Activated B cell treated with CpG ODN at 0.5 μM for 24 hours (primary cell): ENCODE measurements at regions not wholly inside any gene's neighbourhood (a gene's known extent, or its start where the extent isn't known, plus 50 kb on each side); places are given as distances from the start of the nearest gene placed in this dataset.

Source experiments
- ATAC-seq: fragments of 200-7000 bp; cut with Tn5 transposase; one replicate; pipeline ENCODE4 v1.10.0; 2021; ENCODE audit warnings: low read depth, mild to moderate bottlenecking, moderate library complexity
- CTCF ChIA-PET: fragments of 350-600 bp; sonication (Branson Sonifier 250); formaldehyde crosslinking; loops from one replicate; lab custom pipeline; 2021; ENCODE audit warnings: antibody characterized with exemption; lab: Charles Lee
- POLR2A ChIA-PET: fragments of 350-600 bp; sonication (Branson Sonifier 250); formaldehyde crosslinking; loops from one replicate; lab custom pipeline; 2021; ENCODE audit warnings: antibody characterized with exemption; lab: Charles Lee
- DNase-seq: peaks from one replicate; pipeline ENCODE4 v3.0.0; 2022
- H3K27ac Mint-ChIP-seq: one replicate; pipeline ENCODE4 v1.8.0; 2020; ENCODE audit warnings: mixed read lengths
- H3K27me3 Mint-ChIP-seq: one replicate; pipeline ENCODE4 v1.8.0; 2021; ENCODE audit warnings: mixed read lengths
- H3K36me3 Mint-ChIP-seq: one replicate; pipeline ENCODE4 v1.8.0; 2021; ENCODE audit warnings: low read depth, mixed read lengths
- H3K4me1 Mint-ChIP-seq: one replicate; pipeline ENCODE4 v1.8.0; 2021; ENCODE audit warnings: mixed read lengths
- H3K4me3 Mint-ChIP-seq: one replicate; pipeline ENCODE4 v1.8.0; 2020; ENCODE audit warnings: mild to moderate bottlenecking, mixed read lengths
- H3K9me3 Mint-ChIP-seq: one replicate; pipeline ENCODE4 v1.8.0; 2020; ENCODE audit warnings: mixed read lengths
- intact Hi-C: fragments of 100-400 bp; cut with micrococcal nuclease; formaldehyde crosslinking; loops from one replicate; pipeline ENCODE4 v1.15.1; 2024
- TF ChIP-seq, protein P1 (sequence below): fragments of 200-600 bp; IDR thresholded peaks from one replicate; pipeline ENCODE4 v1.8.0; 2022; ENCODE audit warnings: antibody characterized with exemption, mild to moderate bottlenecking

GRCh38 chr11:12321217-12321937 lies 56.0 kb upstream of the PARVA start:
- CTCF ChIA-PET, result interaction anchor here (0.7 kb wide), 1 partner anchor 10 kb away, joined by 3 read pairs; no protein-coding TSS in a partner anchor

DNA sequence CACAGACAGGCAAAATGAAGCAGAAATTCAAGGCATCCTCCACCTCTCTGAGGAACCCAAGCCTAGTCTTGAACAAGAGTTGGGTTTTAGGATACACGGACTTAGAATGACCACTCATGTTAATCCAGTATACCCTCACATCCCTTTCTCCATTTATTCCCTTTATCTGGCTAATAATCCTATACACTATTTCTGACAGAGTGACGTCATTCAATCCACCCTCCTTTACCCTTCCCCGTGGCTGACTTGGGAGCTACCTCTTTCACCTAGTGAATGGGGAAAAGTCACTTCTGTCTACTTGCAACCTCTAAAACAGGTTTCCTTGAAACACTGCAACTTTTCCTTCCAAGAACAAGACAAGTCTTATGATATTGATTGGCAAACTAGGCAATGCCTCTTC lies 52.8 kb upstream of the PARVA start:
- ATAC-seq (no peak), DNase-seq (no peak)
- Mint-ChIP-seq H3K27me3 (peaks cover 5% of the 10 kb centered on the region), H3K27ac (no peak overlapping the region), H3K4me1 (no peaks in the 10 kb centered on the region), H3K4me3 (no peak overlapping the region), H3K9me3 (no peaks in the 10 kb centered on the region), H3K36me3 (no peaks in the 10 kb centered on the region)
- ChIA-PET POLR2A (no interaction called here), CTCF (no interaction called here)
- TF ChIP-seq, protein P1, sequence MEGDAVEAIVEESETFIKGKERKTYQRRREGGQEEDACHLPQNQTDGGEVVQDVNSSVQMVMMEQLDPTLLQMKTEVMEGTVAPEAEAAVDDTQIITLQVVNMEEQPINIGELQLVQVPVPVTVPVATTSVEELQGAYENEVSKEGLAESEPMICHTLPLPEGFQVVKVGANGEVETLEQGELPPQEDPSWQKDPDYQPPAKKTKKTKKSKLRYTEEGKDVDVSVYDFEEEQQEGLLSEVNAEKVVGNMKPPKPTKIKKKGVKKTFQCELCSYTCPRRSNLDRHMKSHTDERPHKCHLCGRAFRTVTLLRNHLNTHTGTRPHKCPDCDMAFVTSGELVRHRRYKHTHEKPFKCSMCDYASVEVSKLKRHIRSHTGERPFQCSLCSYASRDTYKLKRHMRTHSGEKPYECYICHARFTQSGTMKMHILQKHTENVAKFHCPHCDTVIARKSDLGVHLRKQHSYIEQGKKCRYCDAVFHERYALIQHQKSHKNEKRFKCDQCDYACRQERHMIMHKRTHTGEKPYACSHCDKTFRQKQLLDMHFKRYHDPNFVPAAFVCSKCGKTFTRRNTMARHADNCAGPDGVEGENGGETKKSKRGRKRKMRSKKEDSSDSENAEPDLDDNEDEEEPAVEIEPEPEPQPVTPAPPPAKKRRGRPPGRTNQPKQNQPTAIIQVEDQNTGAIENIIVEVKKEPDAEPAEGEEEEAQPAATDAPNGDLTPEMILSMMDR, result no peak
- intact Hi-C loops, result no loop called here

More at GRCh38 chr11:12321217-12321937, 56.0 kb upstream of the PARVA start:
- TF ChIP-seq, protein P1, result no peak
- no peak overlapping the region for H3K4me3 Mint-ChIP-seq
- POLR2A ChIA-PET, result no interaction called here
- H3K27me3 Mint-ChIP-seq, result peaks cover 7% of the 10 kb centered on the region
- H3K4me1 Mint-ChIP-seq, result no peaks in the 10 kb centered on the region
- no peak for DNase-seq
- ATAC-seq, result no peak
- H3K27ac Mint-ChIP-seq, result no peak overlapping the region
- H3K9me3 Mint-ChIP-seq, result peaks cover 6% of the 10 kb centered on the region
- H3K36me3 Mint-ChIP-seq, result no peaks in the 10 kb centered on the region
- intact Hi-C loops, result no loop called here
